HG03575 (cell line): ENCODE measurements at regions not wholly inside any gene's neighbourhood (a gene's known extent, or its start where the extent isn't known, plus 50 kb on each side); places are given as distances from the start of the nearest gene placed in this dataset.

Source experiments
- ATAC-seq: cut with Tn5 transposase; IDR thresholded peaks from one replicate; pipeline ENCODE4 v1.9.1; 2021; ENCODE audit not compliant: unreplicated experiment, insufficient number of reproducible peaks, low FRiP score; ENCODE audit errors: extremely low read depth

DNA sequence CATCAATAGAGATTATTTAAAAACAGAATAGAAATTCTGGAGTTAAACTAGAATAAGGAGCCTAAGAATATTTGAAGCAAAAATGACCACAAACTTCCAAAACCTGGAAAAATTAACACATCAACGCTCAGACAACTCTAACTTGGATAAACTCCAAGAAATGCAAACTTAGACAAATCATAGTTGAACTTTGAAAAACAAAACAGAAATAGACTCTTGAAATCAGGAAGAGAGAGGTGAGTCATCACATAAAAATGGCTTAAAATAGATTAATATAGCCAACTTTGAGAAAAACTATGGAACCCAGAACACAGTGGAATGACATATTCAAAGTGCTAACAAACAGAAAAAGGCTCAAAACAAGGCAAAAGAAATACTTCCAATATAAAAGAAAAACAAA, 974.2 kb downstream of the JRKL start:
- no peak for ATAC-seq

DNA sequence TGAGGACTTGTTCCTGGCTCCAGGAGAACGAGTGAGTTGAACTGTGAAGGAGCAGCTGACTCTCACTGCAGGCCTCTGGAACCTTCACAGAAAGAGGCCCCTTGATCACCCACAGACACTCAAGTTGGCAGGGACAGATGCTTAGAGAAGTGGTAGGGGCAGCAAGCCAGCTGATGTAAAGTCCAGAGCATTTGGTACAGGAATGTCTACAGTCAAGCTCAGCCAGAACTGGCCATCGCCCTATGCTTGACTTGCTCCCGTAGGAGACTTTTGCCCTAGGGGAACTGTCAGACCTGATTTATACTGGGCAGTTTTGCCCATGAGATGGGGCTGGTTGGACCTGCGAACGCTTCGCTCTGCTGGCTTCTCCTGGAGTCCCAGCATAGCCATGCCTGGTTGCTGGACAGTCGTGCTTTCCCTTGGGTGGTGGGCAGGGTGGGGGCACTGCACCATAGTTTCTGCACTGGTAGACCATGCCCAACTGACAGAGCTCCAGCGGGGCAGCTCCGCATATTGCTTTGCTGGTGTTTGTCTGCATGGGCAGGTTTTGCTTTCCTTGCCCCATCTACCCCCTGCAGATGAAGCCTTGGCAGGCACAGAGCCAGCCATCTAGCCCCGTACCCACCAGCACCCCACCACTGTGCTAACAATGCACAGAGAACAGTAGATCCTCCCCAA, 977.7 kb downstream of the JRKL start:
- ATAC-seq, result no peak

DNA sequence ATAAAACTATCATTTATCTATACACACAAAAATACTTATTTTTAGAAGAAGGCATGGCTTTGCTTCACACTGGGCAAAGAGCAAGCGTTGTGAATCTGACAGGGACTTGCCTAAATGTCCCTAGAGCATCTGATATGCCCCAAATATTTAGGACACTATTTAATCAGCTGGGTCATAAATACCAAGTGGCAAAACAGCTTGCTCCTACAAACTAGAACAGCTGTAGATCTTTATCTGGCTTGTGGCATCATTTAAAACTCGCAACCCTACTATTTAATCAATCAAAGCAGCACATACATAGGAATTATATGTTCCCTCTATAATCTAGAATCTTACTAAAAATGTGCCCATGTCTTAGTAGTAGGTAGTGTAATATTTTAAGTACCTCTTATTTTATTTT, 999.5 kb downstream of the JRKL start:
- no peak for ATAC-seq

DNA sequence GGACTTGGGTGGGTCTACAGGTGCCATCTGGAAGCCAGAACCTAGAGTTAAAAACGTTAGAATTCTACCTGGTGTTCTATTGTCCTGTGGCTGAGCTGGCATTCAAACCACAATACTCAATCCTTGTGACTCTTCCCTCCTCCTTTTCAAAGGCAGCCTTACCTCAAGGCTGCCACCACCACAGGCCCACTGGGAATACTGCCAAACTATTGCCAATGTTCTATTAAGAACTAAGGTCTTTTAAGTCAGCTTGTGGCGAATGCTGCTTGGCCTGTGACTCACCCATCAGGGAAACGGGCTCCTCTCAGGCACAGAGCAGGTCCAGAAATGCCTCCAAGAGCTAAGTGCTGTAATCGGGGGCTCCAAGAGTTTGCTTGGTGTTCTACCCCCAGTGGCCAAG, 1008.4 kb downstream of the JRKL start:
- no peak for ATAC-seq

DNA sequence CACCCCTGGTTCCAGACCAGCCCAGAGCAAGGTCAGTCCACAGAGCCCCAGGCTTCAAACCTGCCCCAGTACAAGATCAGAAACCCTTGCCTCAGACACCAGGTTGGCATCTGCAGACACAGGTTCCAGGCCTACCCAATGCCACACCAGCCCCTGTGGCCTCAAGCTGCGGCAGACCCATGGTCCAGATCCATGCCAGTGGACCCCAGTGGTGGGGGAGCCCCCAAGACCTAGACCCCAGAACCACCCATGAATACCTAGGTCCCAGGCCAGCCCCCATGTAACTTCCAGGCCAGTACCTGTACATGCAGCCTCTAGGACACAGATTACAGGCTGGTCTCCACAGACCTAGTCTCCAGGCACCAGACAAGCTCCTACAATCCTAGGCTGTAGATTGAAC, 1019.3 kb downstream of the JRKL start:
- ATAC-seq, result no peak

DNA sequence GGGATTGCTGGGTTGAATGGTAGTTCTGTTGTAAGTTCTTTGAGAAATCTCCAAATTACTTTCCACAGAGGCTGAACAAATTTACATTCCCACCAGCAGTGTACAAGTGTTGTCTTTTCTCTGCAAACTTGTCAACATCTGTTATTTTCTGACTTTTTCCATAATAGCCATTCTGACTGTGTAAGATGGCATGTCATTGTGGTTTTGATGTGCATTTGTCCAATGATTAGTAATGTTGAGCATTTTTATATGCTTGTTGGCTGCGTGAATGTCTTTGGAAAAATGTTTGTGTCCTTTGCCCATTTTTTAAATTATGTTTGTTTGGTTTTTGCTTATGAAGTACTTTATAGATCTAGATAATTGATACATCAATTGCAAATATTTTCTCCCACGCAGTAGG, 1025.0 kb downstream of the JRKL start:
- ATAC-seq, result no peak

DNA sequence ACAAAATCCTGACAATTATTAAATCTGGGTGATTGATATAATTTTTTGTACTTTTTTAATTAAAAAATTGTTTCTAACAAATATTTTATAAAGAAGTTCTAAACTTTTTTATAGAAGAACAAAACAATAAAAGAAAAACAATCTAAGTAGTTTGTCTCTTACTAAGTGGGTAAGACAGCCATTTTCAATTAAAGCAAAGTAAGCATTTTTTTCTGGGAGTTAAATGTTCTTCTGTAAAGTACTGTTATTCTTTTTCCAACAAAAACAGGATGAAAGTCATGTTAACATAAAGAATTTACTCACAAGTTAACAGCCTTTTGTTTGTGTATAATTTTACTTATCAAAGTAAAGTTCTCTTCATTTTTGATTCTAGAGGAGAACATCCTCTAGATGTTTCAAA, 1029.9 kb downstream of the JRKL start:
- ATAC-seq, result no peak

DNA sequence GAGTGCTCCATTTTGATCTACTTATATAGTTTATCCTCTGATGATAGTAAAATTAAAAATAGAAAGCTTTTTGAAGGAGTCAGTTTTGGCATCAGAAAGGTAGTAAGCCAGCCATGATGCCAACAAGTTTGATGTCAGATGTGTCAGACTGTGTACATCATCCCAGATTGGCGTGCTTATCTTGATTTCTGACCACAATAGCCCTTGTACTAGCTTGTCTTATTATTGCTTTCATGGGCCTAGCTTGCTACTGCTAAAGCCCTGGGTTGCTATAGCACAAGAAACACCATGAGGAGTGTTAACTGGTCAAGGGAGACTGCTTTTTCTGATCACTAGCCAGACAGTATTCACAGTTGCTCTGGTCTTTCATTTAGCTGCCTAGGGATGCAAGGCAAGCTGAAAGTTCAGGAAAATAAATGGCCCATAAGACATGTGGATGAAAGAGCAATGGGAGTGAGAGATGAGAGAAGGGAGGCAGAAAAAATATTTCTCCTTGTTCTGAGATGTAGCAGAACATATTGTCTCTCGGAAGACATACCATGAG, 1038.5 kb downstream of the JRKL start:
- ATAC-seq, result no peak

DNA sequence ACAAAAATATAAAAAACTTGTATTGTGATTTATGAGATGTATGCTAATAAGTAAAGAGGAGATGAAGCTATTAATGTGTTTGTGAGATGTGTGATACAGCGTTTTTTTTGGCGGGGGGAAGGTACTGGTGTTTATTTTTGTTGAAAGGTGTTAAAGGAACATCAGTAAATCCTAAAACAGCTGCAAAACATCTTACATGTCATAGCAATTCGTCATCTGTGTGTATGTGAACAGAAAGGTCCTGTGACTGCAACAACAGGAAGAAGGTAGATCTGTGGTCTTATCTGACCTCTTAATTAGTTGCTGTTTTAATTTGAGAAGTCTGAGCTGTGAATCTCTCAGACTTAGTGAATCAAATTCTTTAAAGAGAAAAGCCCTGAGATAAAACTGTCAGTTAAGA, 1041.1 kb downstream of the JRKL start:
- ATAC-seq, result no peak

DNA sequence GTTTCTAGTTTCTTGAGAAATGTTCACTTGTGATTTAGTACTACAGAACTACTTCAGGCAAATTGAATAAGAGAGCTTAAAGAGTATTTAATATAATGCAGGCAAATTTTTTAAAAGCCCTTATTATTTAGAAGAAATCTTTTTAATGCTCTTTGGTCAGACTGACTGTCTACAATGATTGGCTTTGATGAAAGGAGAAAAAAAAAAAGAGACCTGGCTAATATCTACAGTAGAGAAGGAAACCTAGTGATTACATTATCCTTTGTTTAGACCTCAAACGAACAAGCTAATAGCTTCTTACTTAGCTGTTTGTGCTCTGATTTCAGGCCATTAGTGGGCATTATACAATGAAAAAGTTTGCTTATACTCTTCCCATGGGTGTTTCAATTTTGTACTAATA, 1043.1 kb downstream of the JRKL start:
- ATAC-seq, result no peak

DNA sequence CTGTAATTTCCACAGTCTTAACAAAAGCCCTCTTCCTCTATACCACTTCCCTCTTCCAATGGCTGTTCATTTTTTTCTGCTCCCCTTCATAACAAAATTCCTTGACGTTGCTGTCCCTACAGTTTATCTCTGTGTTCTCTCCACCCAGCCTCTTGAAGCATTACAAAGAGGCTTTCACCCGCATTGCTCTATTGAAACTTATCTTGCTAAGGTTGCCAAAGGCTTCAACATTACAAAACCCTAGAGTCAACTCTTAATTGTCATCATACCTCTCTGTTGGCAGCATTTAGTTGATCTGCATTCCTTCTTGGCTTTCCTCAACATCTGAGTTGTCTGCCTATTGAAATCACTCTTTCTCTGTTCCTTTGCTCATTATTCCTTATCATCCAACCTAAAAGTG, 1055.7 kb downstream of the JRKL start:
- ATAC-seq, result no peak

DNA sequence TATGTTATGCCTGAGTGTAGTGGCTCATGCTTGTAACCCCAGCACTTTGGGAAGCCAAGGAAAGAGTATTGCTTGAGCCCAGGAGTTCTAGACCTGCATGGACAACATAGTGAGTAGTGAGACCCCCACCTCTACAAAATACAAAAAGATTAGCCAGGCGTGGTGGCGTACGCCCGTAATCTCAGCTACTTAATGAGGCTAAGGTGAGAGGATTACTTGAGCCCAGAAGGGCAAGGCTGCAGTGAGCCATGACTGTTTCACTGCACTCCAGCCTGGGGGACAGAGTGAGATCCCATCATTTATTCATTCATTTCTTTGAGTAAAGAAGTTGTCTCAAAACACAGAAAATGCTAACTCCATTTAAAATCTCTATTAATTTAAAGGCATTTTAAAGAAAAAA, 1061.6 kb downstream of the JRKL start:
- no peak for ATAC-seq

DNA sequence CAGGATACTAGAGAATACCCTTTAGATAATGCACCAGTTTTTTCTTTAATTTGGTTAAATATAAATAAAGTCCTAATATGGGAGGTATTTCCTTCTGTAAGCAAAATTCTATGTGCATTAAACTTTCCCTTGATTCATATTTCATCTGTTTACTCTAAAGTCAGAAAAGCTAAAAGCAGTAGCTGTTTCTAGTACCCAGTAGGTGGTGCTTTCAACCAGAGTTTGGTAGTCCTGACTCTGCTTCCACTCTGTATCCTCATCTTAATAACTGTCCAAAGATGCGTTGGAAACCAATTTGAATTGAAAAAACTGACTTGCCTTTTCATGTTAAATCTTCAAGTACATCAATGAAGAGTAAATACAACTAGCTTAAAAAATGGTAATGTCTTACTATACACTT, 1065.2 kb downstream of the JRKL start:
- ATAC-seq, result no peak

DNA sequence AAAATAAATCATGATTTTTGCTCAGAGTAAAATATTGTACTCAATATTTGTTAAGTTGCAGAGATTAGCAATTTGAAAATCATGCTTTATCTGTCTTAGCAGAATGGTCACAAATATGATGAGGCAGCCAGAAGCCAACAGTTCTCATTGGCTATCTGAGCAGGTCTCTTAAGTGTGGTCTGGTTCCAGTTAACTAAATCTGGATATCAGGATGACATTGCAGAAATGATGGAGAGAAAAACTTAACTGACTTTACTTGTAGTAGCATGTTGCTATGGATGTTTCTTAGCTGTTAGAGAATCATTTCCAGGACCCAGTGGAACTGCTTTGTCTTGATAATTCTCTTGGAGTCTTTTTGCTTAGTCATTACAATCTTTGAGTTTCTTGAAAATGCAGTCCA, 1070.3 kb downstream of the JRKL start:
- no peak for ATAC-seq

DNA sequence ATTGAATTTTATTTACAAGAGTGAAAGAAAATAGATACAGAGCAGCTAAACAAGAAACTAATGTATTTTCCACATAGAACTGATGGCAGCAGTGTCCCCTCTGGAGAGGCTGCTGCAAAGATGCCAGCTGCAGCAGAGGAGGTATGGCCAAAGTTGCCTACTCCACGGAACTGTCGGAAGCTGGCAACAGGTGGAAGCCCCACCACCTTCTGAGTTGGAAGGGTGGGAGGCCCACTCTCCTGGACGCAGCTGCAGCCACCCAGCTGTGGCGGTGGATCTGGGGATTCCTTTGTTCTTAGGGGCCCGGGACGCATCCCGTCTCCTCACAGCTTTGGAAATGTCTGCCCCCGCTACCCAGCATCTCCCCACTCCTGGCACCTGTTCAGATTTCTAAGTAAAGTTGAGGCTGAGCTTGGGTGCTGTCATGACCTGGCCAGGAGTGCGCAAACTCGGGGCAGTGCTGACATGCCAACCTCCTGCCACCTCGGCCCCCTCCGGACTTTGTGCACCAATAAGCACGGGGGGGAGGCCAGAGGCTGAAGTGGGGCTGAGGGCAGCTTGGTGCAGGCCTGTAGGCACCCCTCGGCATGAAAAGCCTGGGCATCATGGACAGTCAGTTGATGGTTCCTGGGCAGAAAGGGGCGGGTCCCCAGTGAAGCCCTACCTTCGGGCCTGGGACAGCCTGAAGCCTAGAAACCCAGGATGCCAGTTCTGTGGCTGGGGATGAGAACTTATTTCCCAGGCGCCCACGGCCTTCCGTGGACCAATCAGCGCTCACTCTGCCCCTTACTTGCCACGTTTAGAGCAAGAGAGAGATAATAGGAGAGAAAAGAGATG, 1071.4 kb downstream of the JRKL start:
- ATAC-seq, result no peak

DNA sequence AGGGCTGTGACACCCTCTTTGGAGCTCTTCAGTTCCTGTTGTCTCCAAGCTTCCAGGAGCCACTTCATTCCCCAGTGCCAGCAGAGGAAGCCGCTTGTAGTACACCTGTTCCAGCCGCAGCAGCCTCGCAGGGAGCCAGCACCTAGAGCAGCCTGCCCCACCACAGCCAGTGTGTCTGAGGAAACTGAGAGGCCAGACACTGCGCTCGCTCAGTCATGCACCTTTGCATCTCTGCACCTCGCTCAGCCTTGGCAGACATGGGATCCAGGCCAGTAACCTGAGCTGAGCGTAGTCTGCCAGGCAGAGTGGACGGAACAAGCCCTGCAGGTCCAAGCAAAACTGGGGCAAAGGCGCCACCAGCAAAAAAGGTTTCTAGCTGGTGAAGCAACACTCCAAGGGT, 1072.1 kb downstream of the JRKL start:
- ATAC-seq, result no peak

DNA sequence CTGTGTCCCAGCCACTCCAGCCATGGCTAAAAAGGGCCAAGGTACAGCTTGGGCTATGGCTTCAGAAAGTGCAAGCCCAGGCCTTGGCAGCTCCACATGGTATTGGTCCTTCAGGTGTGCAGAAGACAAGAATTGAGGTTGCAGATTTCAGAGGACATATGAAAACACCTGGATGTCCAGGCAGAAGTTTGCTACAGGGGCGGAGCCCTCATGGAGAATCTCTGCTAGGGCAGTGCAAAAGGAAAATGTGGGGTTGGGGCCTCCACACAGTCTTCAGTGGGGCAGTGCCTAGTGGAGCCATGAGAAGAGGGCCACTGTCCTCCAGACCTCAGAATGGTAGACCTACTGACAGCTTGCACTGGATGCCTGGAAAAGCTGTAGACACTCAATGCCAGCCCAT, 1074.1 kb downstream of the JRKL start:
- no peak for ATAC-seq

DNA sequence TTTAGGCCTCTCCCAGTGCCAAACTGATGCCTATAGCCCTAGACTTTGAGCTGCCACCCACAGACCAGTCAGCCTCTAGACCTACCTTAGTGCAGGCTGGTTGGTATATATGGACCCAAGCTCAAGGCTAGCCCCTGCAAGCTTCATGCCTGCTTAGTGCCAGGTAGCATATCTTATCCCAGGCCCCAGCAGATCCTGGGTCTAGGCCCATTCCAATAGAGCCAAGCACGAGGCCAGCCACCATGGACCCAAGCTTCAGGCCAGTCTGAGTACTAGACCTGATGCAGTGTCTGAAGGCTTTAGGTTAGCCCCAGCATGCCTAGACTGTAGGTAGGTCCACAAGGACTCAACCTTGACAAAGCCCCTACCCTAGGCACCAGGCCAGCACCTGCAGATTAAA, 1081.7 kb downstream of the JRKL start:
- ATAC-seq, result no peak

DNA sequence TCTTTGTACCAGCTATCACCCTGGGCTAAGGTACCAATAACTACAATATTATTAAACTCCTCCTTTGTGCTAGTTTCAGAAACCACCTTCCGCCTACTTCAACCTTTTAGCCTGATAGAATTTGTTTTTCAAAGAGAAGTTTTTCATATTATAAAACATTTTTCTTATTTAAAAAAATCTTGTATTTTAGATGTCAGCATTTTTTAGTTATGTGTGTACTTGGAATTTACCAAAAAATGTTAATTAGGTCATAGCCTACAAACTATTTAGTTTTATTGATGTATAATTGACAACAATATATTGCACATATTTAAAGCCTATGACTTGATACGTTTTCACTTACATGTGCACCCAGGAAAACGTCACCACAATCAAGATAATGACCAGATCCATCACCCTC, 1097.6 kb downstream of the JRKL start:
- ATAC-seq, result no peak

DNA sequence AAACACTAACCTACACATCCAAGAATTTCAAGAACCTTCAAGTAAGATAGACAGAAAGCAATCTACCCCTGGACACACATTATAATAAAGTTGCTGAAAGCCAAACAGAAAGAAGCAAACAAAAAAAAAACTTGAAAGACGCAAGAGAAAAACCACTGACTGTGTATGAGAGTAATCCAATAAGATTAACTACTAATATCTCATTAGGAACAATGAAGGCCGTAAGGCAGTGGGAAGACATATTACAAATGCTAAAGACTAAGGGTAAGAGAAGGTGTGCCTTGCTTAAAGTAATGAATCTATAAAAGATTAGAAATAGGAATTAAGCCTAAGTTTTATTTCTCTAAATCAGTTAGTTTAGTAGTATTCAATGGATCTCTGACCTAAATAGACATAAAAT, 1109.1 kb downstream of the JRKL start:
- no peak for ATAC-seq
